Common myeloid progenitor, CD34-positive (primary cell): ENCODE measurements at regions not wholly inside any gene's neighbourhood (a gene's known extent, or its start where the extent isn't known, plus 50 kb on each side); places are given as distances from the start of the nearest gene placed in this dataset.

Experiments used
- CTCF ChIA-PET: fragments of 350-600 bp; sonication (Branson Sonifier 250); formaldehyde crosslinking; loops from one replicate; lab custom pipeline; 2021; ENCODE audit warnings: antibody characterized with exemption; lab: Charles Lee
- POLR2A ChIA-PET: fragments of 350-600 bp; sonication (Branson Sonifier 250); formaldehyde crosslinking; loops from one replicate; lab custom pipeline; 2021; ENCODE audit warnings: antibody characterized with exemption; lab: Charles Lee
- DNase-seq, 3 donors: peaks; one replicate each; pipeline versions ENCODE4 v3.0.0 to v3.0.0-alpha.2; 2013
- H3K27ac ChIP-seq, 2 experiments: 1 replicate in 1 of 2; 2 replicates in 1 of 2; pipeline ENCODE4 v1.7.0; 2013; ENCODE audit warnings: inconsistent platforms in 2 of 2, low read length in 2 of 2, mild to moderate bottlenecking in 2 of 2, low read depth in 1 of 2, moderate library complexity in 1 of 2; ENCODE audit not compliant: severe bottlenecking in 2 of 2, insufficient read depth in 1 of 2, poor library complexity in 1 of 2
- H3K27me3 ChIP-seq, 5 experiments: replicated peaks in 2 of 5; 1 replicate in 3 of 5; 2 replicates in 2 of 5; pipeline versions ENCODE4 v1.6.1 to v1.7.0; 2013; ENCODE audit warnings: low read length in 4 of 5, mild to moderate bottlenecking in 2 of 5, moderate library complexity in 2 of 5, inconsistent platforms in 1 of 5; ENCODE audit not compliant: insufficient read depth in 5 of 5, control insufficient read depth in 4 of 5
- H3K36me3 ChIP-seq, 4 experiments: 1 replicate in 2 of 4; 2 replicates in 2 of 4; pipeline versions ENCODE4 v1.6.1 to v1.7.0; 2013; ENCODE audit warnings: low read length in 3 of 4, control low read depth in 1 of 4, mild to moderate bottlenecking in 1 of 4; ENCODE audit not compliant: control insufficient read depth in 4 of 4, insufficient read depth in 4 of 4
- H3K4me1 ChIP-seq, 4 experiments: 1 replicate in 3 of 4; 2 replicates in 1 of 4; pipeline versions ENCODE4 v1.6.1 to v1.7.1; 2013; ENCODE audit warnings: low read length in 3 of 4, mild to moderate bottlenecking in 3 of 4, control low read depth in 1 of 4, inconsistent platforms in 1 of 4, moderate library complexity in 1 of 4; ENCODE audit not compliant: control insufficient read depth in 4 of 4, insufficient read depth in 4 of 4; ENCODE audit errors: control extremely low read depth in 1 of 4
- H3K4me3 ChIP-seq, 7 experiments: 1 replicate in 4 of 7; 2 replicates in 3 of 7; pipeline versions ENCODE4 v1.5.1 to v1.7.0; 2013; ENCODE audit warnings: mild to moderate bottlenecking in 7 of 7, low read length in 6 of 7, moderate library complexity in 6 of 7, inconsistent platforms in 2 of 7, low read depth in 2 of 7, control low read depth in 1 of 7; ENCODE audit not compliant: insufficient read depth in 4 of 7, control insufficient read depth in 1 of 7; ENCODE audit errors: extremely low read depth in 1 of 7
- H3K9me3 ChIP-seq, 5 experiments: 1 replicate in 4 of 5; 2 replicates in 1 of 5; pipeline versions ENCODE4 v1.6.1 to v1.7.1; 2013; ENCODE audit warnings: low read length in 4 of 5, mild to moderate bottlenecking in 2 of 5, inconsistent platforms in 1 of 5, low read depth in 1 of 5, moderate library complexity in 1 of 5; ENCODE audit not compliant: control insufficient read depth in 4 of 5, insufficient read depth in 2 of 5; ENCODE audit errors: control extremely low read depth in 1 of 5
- WGBS: methylation state at CpG from one replicate; pipeline ENCODE4 v1.1.5; 2013; ENCODE audit not compliant: insufficient coverage; 5-methylcytosine and 5-hydroxymethylcytosine counted together

- ChIA-PET POLR2A (no interaction called here), CTCF (no interaction called here)
- Histone ChIP-seq H3K4me3 (no peak overlapping the region), H3K27ac (no peak overlapping the region), H3K27me3 (peaks cover 0 to 2% (median 0%) of the 10 kb centered on the region in 5 experiments), H3K36me3 (no peaks in the 10 kb centered on the region), H3K9me3 (no peaks in the 10 kb centered on the region), H3K4me1 (no peaks in the 10 kb centered on the region)
- peak; percentile 0 to 13 (median 10) for DNase-seq
- WGBS, result no CpG with 5 or more reads among the region's 2 CpGs
These were observed 480.4 kb downstream of the CETN3 start for GRCh38 chr5:89929173-89929572.

DNA sequence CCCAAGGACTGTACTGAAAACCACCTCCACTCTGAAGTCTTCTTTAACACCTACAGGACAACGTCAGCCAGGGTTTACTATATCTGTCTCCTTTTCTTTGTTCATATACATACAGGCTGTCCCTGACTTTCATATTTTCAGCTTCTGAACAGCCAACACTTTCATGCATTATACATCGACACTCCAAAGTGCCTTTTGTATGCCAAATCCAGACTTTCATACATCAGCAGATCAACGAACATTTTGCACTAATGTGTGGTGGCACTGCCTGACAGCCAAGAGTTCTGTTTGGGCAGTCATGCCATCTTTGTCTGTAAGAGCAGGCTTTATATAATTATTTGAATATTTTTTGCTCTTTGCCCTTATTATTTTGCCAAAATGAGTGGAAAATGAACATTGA, 487.4 kb downstream of the CETN3 start:
- Histone ChIP-seq H3K4me1 (no peaks in the 10 kb centered on the region), H3K9me3 (no peaks in the 10 kb centered on the region), H3K36me3 (no peaks in the 10 kb centered on the region), H3K4me3 (no peak overlapping the region), H3K27ac (no peak overlapping the region), H3K27me3 (no peaks in the 10 kb centered on the region)
- ChIA-PET CTCF (no interaction called here), POLR2A (no interaction called here)
- WGBS, result 95% methylated on average over 2 of the region's 3 CpGs
- DNase-seq, result no peak

- H3K4me3 ChIP-seq, result no peak overlapping the region
- peaks cover 0 to 2% (median 0%) of the 10 kb centered on the region in 5 experiments for H3K9me3 ChIP-seq
- no peaks in the 10 kb centered on the region for H3K36me3 ChIP-seq
- H3K27ac ChIP-seq, result no peak overlapping the region
- ChIA-PET POLR2A (no interaction called here), CTCF (no interaction called here)
- no peaks in the 10 kb centered on the region for H3K4me1 ChIP-seq
- H3K27me3 ChIP-seq, result no peaks in the 10 kb centered on the region
- no peak for DNase-seq
- WGBS, result no CpG with 5 or more reads among the region's 1 CpG
These were observed 492.4 kb downstream of the CETN3 start for GRCh38 chr5:89917112-89917511.

- no peaks in the 10 kb centered on the region for H3K4me1 ChIP-seq
- no peak for DNase-seq
- CTCF ChIA-PET, result no interaction called here
- WGBS, result no CpG with 5 or more reads among the region's 1 CpG
- no peak overlapping the region for H3K27ac ChIP-seq
- no peaks in the 10 kb centered on the region for H3K27me3 ChIP-seq
- POLR2A ChIA-PET, result no interaction called here
- H3K4me3 ChIP-seq, result no peak overlapping the region
- H3K36me3 ChIP-seq, result no peaks in the 10 kb centered on the region
- H3K9me3 ChIP-seq, result peaks cover 0 to 2% (median 0%) of the 10 kb centered on the region in 5 experiments
These were observed 493.4 kb downstream of the CETN3 start for GRCh38 chr5:89916131-89916530.

DNA sequence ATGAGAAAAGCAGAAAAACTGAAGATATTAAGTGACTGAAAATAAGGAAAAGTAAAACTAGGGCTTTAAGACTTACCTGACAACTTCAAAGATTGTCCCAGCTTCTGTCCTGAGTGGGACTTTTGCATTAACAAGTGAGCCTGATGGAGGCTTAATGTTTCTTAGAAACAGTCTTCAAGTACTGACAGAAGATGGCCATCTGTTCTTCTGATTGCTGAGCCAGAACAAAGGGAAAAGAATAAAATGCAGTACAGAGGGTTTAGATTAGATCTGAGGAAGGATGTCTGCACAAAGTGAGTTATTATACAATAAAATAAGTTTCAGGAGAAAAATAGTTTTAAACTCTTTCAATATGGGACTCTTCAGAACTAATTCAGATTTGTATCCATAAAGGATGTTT, 500.7 kb downstream of the CETN3 start:
- H3K36me3 ChIP-seq, result no peaks in the 10 kb centered on the region
- no peak overlapping the region for H3K27ac ChIP-seq
- ChIA-PET POLR2A (no interaction called here), CTCF (no interaction called here)
- H3K27me3 ChIP-seq, result no peaks in the 10 kb centered on the region
- H3K4me3 ChIP-seq, result no peak overlapping the region
- DNase-seq, result no peak
- peaks cover 0 to 3% (median 0%) of the 10 kb centered on the region in 5 experiments for H3K9me3 ChIP-seq
- H3K4me1 ChIP-seq, result no peaks in the 10 kb centered on the region

- no CpG with 5 or more reads among the region's 2 CpGs for WGBS
- DNase-seq, result no peak
- Histone ChIP-seq H3K27me3 (no peaks in the 10 kb centered on the region), H3K9me3 (peaks cover 0 to 3% (median 2%) of the 10 kb centered on the region in 5 experiments), H3K4me1 (no peaks in the 10 kb centered on the region), H3K27ac (no peak overlapping the region), H3K4me3 (no peak overlapping the region), H3K36me3 (no peaks in the 10 kb centered on the region)
- CTCF ChIA-PET, result no interaction called here
- POLR2A ChIA-PET, result no interaction called here
These were observed 505.1 kb downstream of the CETN3 start for GRCh38 chr5:89904442-89904841.

DNA sequence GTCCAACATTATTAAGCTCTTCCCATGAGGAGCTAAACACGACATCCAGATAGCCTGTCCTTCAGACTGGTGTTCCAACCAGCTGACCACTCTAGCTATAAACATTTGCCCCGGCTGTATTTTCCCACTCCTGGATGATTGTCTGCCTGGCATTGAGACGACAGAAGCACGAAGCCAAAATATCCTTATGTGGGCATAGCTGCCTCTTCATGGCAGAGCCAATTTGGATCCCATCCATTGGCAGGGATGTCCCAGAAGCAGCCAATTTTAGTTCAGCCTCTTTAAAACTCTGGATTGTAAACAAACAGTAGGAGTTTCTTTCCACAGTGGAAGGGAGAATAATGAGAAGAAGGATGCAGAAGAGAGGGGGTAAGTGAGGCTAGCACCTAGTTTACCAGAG, 507.6 kb downstream of the CETN3 start:
- Histone ChIP-seq H3K4me3 (no peak overlapping the region), H3K9me3 (peaks cover 0 to 3% (median 2%) of the 10 kb centered on the region in 5 experiments), H3K4me1 (no peaks in the 10 kb centered on the region), H3K27me3 (no peaks in the 10 kb centered on the region), H3K27ac (no peak overlapping the region), H3K36me3 (no peaks in the 10 kb centered on the region)
- POLR2A ChIA-PET, result no interaction called here
- CTCF ChIA-PET, result no interaction called here
- DNase-seq, result no peak
- 95% methylated on average over 4 of the region's 4 CpGs for WGBS
